ENCODE measurements at regions not wholly inside any gene's neighbourhood (a gene's known extent, or its start where the extent isn't known, plus 50 kb on each side); places are given as distances from the start of the nearest gene placed in this dataset.
A peak's percentile ranks its signal among the peaks of the same experiment; 100 is the strongest.

DNA sequence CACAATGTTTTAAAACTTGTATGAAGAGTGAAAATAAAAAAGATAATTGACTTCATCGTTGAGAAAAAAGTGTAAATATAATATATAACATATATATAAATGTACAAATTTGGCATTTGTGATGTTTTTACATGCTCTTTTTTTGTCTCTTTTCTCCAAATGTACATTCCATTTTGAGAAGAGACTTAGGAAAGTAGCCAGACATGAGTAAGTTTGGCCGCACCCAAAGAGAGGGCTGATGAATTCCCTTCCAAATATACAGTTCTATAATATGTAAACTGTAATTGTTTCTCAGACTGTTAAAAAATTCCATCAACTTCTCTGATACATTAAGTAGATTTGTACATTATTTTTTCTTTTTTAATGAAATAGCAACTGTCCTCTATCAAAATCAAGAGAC is 193.2 kb upstream of the MAP3K1 start:
- DNase-seq (ENCODE audit: low read depth in 2 of 2): no peak

DNA sequence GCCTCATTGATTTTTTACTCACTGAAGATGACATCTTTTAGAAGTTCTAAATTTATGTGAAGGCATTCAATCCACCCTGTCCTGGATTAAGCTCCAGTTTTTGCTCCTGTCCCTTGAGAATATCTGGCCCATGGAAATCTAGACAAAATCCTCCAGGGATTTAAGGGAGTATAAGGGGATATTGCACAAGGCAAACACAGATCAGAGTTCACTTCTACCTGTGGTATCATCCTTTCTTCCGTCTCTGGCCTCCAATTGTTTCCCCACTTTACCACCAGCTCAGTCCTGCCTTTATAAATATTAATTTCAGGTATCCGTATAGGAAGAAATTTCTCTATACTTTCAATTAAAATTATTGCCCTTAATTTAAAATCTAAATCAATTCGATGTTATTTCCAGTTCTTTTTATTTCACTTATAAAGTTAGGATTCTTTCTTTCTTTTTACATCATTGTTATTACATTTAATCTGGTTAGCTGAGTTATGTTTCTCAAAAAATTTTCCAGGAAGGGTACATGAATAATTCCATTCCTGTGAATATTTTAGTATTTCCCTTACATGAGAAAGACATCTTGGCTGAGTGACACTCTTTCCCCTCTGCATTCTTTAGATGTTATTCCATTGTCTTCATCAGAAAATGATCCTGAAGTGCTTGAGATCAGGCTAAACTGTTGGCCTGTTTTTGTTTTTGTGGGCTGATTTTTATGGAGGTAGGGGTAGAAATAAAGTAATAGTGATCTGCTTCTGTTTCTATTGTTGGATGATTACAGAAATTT is 194.3 kb upstream of the MAP3K1 start:
- peak in 1 of 2 donors; percentile 39 for DNase-seq (ENCODE audit: low read depth in 2 of 2)

GRCh38 chr5:56617998-56618397 is 197.4 kb upstream of the MAP3K1 start:
- DNase-seq (ENCODE audit: low read depth in 2 of 2): no peak

DNA sequence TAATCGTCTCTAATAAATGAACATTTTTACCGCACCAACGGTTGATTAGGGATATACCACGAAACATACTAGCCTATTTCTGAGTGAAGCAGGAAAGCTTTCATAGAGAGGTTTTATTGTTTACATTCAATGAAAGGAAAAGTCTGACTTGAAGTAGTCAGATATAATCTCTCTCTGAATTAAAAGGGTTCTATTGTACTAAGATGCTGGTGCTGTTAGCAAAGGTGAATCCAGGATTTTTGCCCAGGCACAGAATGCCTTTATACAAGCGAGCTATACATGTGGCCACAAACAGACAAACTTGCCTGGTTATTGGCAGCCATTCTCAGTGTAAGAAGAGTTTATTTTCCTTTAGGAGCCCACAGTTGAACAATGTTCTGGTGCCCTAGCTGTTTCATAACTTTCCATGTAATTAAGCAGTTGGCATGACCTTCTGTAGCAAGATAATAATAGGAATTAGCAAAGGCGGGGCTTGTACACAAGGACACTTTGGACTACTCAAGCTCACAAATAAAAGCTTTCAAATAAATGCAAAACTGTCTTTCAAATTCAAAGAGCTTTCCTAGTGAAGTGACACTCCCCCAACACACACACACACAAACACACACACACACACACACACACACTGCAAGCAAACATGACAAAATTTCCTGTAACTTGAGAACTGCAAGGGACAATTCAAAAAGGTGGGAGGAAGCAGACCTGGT is 198.7 kb upstream of the MAP3K1 start:
- DNase-seq (ENCODE audit: low read depth in 2 of 2): no peak

- no peak for DNase-seq (ENCODE audit: low read depth in 2 of 2)
Observed at GRCh38 chr5:56615361-56616153, 199.8 kb upstream of the MAP3K1 start.

GRCh38 chr5:56612759-56613158 is 202.6 kb upstream of the MAP3K1 start:
- DNase-seq (ENCODE audit: low read depth in 2 of 2): no peak

- DNase-seq (ENCODE audit: low read depth in 2 of 2): no peak
Observed at GRCh38 chr5:56612353-56612752, 203.0 kb upstream of the MAP3K1 start.

- DNase-seq (ENCODE audit: low read depth in 2 of 2): no peak
Observed at GRCh38 chr5:56610093-56610698, 205.2 kb upstream of the MAP3K1 start.

DNA sequence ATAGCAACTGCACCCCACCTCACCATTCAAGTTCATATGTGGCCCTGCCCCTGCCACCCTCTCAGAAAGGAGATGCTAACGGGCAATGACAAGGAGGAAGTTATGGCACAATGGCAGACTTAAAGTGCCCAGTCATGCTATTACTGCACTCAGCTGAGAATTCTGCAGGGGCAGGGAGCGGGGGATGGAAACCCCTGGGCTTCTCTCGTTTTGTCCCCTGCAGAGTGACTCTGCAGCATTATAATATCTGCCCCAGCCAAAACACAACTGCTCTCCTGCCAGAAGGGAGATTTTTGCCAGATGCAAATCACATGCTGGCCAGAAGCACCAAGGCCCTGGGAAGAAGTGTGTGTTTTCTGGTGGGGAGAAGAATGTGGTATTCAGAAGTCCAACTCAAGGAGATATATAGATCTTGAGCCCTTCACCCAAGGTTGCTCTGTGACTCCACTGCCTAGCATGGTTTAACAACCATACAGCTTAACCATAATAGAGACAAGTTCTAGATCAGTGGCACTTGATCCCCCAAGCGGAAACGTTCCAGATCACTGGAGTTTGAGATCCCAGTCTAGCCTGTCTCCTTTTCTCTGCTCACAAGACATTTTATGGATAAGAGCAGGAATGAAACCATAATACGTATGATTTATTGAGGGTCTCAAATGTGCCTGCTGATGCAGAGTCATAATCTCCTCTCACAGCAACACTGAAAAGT is 207.0 kb upstream of the MAP3K1 start:
- DNase-seq (ENCODE audit: low read depth in 2 of 2): no peak

GRCh38 chr5:56607551-56607950 is 207.8 kb upstream of the MAP3K1 start:
- DNase-seq (ENCODE audit: low read depth in 2 of 2): peak in 1 of 2 donors; percentile 10

DNA sequence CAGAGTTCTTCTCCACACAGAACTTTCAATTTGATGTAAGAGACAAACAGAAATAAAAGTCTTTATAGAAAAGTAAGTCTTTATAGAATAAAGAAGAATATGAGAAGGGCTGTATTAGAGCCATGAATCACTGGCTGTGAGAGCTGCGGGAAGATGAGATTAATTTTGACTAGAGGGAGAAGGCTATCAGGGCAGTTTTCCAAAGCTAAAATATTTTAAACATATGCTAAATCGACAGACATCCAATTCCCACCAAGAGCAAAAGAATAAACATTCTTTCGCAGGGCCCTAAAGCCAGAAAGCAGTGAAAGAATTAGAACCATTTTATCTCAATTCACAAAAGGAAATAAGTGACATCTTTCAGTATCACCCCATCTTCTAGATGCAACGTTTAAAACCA is 208.3 kb upstream of the MAP3K1 start:
- DNase-seq (ENCODE audit: low read depth in 2 of 2): no peak

- no peak for DNase-seq (ENCODE audit: low read depth in 2 of 2)
Observed at GRCh38 chr5:56606192-56606591, 209.2 kb upstream of the MAP3K1 start.

DNA sequence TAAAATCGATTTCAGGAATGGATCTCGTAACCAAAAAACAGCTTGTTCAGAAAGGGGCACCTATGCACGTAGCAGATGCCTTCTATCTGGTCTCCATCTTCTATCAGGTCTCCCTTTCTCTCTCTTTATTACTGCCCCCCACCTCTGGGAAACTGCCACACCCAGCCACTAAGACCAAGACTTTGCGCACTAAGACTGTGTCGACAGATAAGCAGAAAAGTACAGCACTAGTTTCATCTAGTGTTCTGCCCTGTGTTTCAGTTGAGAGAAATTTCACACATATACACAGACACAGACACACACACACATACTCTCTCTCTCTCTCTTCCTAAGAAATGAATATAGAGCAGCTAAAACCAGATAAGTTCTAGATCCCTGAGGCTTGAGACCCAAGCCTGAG is 210.1 kb upstream of the MAP3K1 start:
- DNase-seq (ENCODE audit: low read depth in 2 of 2): no peak

GRCh38 chr5:56601641-56602071 is 213.7 kb upstream of the MAP3K1 start:
- DNase-seq (ENCODE audit: low read depth in 2 of 2): no peak

DNA sequence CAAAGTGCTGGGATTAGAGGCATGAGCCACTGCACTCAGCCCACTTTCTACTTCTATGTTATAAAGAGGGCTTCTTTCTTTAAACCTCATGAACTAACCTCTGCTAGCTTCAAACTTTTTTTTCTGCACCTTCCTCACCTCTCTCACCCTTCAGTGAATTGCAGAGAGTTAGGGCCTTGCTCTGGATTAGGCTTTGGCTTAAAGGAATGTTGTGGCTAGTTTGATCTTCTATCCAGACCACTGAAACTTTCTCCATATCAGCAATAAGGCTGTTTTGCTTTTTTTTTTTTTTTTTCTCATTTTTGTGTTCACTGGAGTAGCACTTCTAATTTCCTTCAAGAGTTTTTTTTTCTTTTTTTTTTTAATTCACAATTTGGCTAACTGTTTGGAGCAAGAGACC is 216.4 kb upstream of the MAP3K1 start:
- no peak for DNase-seq (ENCODE audit: low read depth in 2 of 2)

DNA sequence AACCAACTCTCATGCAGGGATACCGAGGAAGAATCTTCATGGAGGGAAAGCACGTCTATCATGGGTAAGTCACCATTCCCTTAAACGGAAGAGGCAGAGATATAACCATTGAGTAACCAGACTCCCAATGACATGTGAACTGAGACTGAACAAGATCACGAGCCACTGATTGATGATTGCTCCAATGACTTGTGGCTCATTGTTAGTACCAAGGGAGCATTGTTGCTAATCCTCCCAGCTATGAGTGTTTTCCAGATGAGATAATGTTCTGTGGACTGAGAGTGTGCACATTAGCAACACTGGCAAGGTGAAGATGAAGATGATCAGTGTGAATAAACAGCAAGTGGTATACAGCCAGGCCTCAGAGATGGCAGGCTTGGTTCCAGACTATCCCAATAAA is 219.2 kb upstream of the MAP3K1 start:
- DNase-seq (ENCODE audit: low read depth in 2 of 2): no peak

- DNase-seq (ENCODE audit: low read depth in 2 of 2): peak in 1 of 2 donors; percentile 13
Observed at GRCh38 chr5:56595566-56595965, 219.8 kb upstream of the MAP3K1 start.

GRCh38 chr5:56594792-56595191 is 220.6 kb upstream of the MAP3K1 start:
- DNase-seq (ENCODE audit: low read depth in 2 of 2): no peak

GRCh38 chr5:56591081-56591480 is 224.3 kb upstream of the MAP3K1 start:
- no peak for DNase-seq (ENCODE audit: low read depth in 2 of 2)

- peak in 1 of 2 donors; percentile 44 for DNase-seq (ENCODE audit: low read depth in 2 of 2)
Observed at GRCh38 chr5:56589481-56589860, 225.9 kb upstream of the MAP3K1 start.
